IMR-90 (cell line): ENCODE measurements at regions not wholly inside any gene's neighbourhood (a gene's known extent, or its start where the extent isn't known, plus 50 kb on each side); places are given as distances from the start of the nearest gene placed in this dataset.

Experiments
- ATAC-seq: fragments of 200-7000 bp; cut with Tn5 transposase; 2 replicates; pipeline ENCODE4 v1.9.1; 2020; ENCODE audit warnings: low read depth, mild to moderate bottlenecking, moderate library complexity
- BruUV-seq: library from RNA; stranded (reverse); fragments of 400-500 nt; replicated peaks from 2 replicates; lab custom pipeline; 2021; lab: Mats Ljungman, UMichigan
- CTCF ChIA-PET: fragments of 300-600 bp; formaldehyde crosslinking; extraction: SDS; loops from one replicate; lab custom pipeline; 2021; ENCODE audit warnings: antibody characterized with exemption; lab: Yijun Ruan, JAX
- POLR2A ChIA-PET: fragments of 300-600 bp; sonication (Branson Sonifier 250); formaldehyde crosslinking; loops from one replicate; lab custom pipeline; 2022; ENCODE audit warnings: antibody characterized with exemption; ENCODE audit not compliant: unreplicated experiment; lab: Charles Lee
- DNase-seq: peaks from one replicate; pipeline ENCODE4 v3.0.0; 2013
- H2AFZ ChIP-seq: replicated peaks from 2 replicates; pipeline ENCODE3; 2013; ENCODE audit warnings: low read length, mild to moderate bottlenecking; ENCODE audit not compliant: poor library complexity
- H2AK5ac ChIP-seq: 2 replicates; pipeline ENCODE4 v1.6.1; 2013; ENCODE audit warnings: low read depth, low read length, inconsistent platforms
- H2AK9ac ChIP-seq: replicated peaks from 2 replicates; pipeline ENCODE3; 2013; ENCODE audit warnings: mild to moderate bottlenecking, low read depth, low read length, moderate library complexity; ENCODE audit not compliant: poor library complexity
- H2BK120ac ChIP-seq: 2 replicates; pipeline ENCODE4 v1.6.1; 2013; ENCODE audit warnings: low read depth, low read length, inconsistent platforms
- H2BK15ac ChIP-seq: 3 replicates; pipeline ENCODE4 v1.6.1; 2013; ENCODE audit warnings: low read depth, low read length, inconsistent platforms
- H2BK20ac ChIP-seq: 2 replicates; pipeline ENCODE4 v1.6.1; 2013; ENCODE audit warnings: low read depth, mild to moderate bottlenecking, inconsistent platforms, low read length, moderate library complexity
- H2BK5ac ChIP-seq: 2 replicates; pipeline ENCODE4 v1.6.1; 2013; ENCODE audit warnings: mild to moderate bottlenecking, low read depth, low read length, inconsistent platforms; ENCODE audit not compliant: poor library complexity, severe bottlenecking
- H3K14ac ChIP-seq: replicated peaks from 2 replicates; pipeline ENCODE4 v1.6.1; 2013; ENCODE audit warnings: low read depth, low read length, inconsistent platforms
- H3K18ac ChIP-seq: 2 replicates; pipeline ENCODE4 v1.6.1; 2013; ENCODE audit warnings: low read depth, low read length, control low read depth
- H3K23ac ChIP-seq: 2 replicates; pipeline ENCODE4 v1.6.1; 2013; ENCODE audit warnings: low read depth, low read length, inconsistent platforms
- H3K27ac ChIP-seq: 2 replicates; pipeline ENCODE4 v1.5.1; 2013; ENCODE audit warnings: mild to moderate bottlenecking, control low read depth, low read length; ENCODE audit not compliant: insufficient read depth
- H3K27me3 ChIP-seq: 2 replicates; pipeline ENCODE4 v1.6.1; 2013; ENCODE audit warnings: low read length; ENCODE audit not compliant: control insufficient read depth, insufficient read depth
- H3K36me3 ChIP-seq: 2 replicates; pipeline ENCODE4 v1.6.1; 2013; ENCODE audit warnings: low read length, mixed read lengths; ENCODE audit not compliant: control insufficient read depth, insufficient read depth
- H3K4ac ChIP-seq: 2 replicates; pipeline ENCODE4 v1.6.1; 2013; ENCODE audit warnings: low read depth, low read length, inconsistent platforms
- H3K4me1 ChIP-seq: 2 replicates; pipeline ENCODE4 v1.6.1; 2013; ENCODE audit warnings: low read length, mixed read lengths; ENCODE audit not compliant: control insufficient read depth, insufficient read depth
- H3K4me2 ChIP-seq: 2 replicates; pipeline ENCODE4 v1.6.1; 2013; ENCODE audit warnings: low read depth, mild to moderate bottlenecking, control low read depth, low read length, moderate library complexity
- H3K4me3 ChIP-seq: 2 replicates; pipeline ENCODE4 v1.5.1; 2013; ENCODE audit warnings: low read depth, mild to moderate bottlenecking, control low read depth, low read length, moderate library complexity; ENCODE audit not compliant: insufficient read depth
- H3K56ac ChIP-seq: 2 replicates; pipeline ENCODE4 v1.6.1; 2013; ENCODE audit warnings: low read length, inconsistent platforms; ENCODE audit not compliant: insufficient read depth; ENCODE audit errors: extremely low read depth
- H3K79me1 ChIP-seq, 2 experiments: 2 replicates each; pipeline ENCODE4 v1.6.1; 2013; ENCODE audit warnings: low read length in 2 of 2, inconsistent platforms in 1 of 2, low read depth in 1 of 2
- H3K9ac ChIP-seq: 2 replicates; pipeline ENCODE4 v1.6.1; 2013; ENCODE audit warnings: low read depth, low read length, control low read depth
- H3K9me1 ChIP-seq: 2 replicates; pipeline ENCODE4 v1.6.1; 2013; ENCODE audit warnings: low read length, inconsistent platforms; ENCODE audit not compliant: insufficient read depth
- H3K9me3 ChIP-seq: 2 replicates; pipeline ENCODE4 v1.6.1; 2013; ENCODE audit warnings: low read length; ENCODE audit not compliant: control insufficient read depth, insufficient read depth
- H4K20me1 ChIP-seq: 2 replicates; pipeline ENCODE4 v1.6.1; 2013; ENCODE audit warnings: low read length, inconsistent platforms; ENCODE audit not compliant: insufficient read depth
- H4K5ac ChIP-seq: 2 replicates; pipeline ENCODE4 v1.6.1; 2013; ENCODE audit warnings: mild to moderate bottlenecking, low read depth, low read length, control low read depth
- H4K8ac ChIP-seq, 2 experiments: 2 replicates each; pipeline ENCODE4 v1.6.1; 2013; ENCODE audit warnings: low read depth in 2 of 2, low read length in 2 of 2, control low read depth in 1 of 2, inconsistent platforms in 1 of 2
- H4K91ac ChIP-seq: 2 replicates; pipeline ENCODE4 v1.6.1; 2013; ENCODE audit warnings: low read depth, low read length, inconsistent platforms; ENCODE audit not compliant: insufficient read depth
- BHLHE40 ChIP-seq: fragments of 150-350 bp; IDR thresholded peaks from 2 replicates; pipeline ENCODE4 v1.6.1; 2016; ENCODE audit warnings: mild to moderate bottlenecking, low read depth, low read length
- CEBPB ChIP-seq: IDR thresholded peaks from 2 replicates; pipeline ENCODE4 v1.6.1; 2012; ENCODE audit warnings: low read depth, low read length, improper control_type of control experiment
- CHD1 ChIP-seq: IDR thresholded peaks from 2 replicates; pipeline ENCODE4 v1.6.1; 2012; ENCODE audit warnings: low read depth, low read length, improper control_type of control experiment
- FOS ChIP-seq: fragments of 150-350 bp; IDR thresholded peaks from 2 replicates; pipeline ENCODE4 v1.6.1; 2016; ENCODE audit warnings: low read depth, low read length
- MAFK ChIP-seq: IDR thresholded peaks from 2 replicates; pipeline ENCODE4 v1.6.1; 2012; ENCODE audit warnings: low read depth, low read length, improper control_type of control experiment
- MAZ ChIP-seq: IDR thresholded peaks from 2 replicates; pipeline ENCODE4 v1.6.1; 2012; ENCODE audit warnings: low read depth, mild to moderate bottlenecking, low read length, improper control_type of control experiment, moderate library complexity, borderline replicate concordance
- MXI1 ChIP-seq: IDR thresholded peaks from 2 replicates; pipeline ENCODE4 v1.6.1; 2012; ENCODE audit warnings: low read depth, mild to moderate bottlenecking, low read length, moderate library complexity, borderline replicate concordance
- NFE2L2 ChIP-seq: fragments of 150-350 bp; IDR thresholded peaks from 2 replicates; pipeline ENCODE4 v1.6.1; 2016; ENCODE audit warnings: low read depth, mild to moderate bottlenecking, low read length
- POLR2A ChIP-seq: IDR thresholded peaks from 2 replicates; pipeline ENCODE4 v1.6.1; 2012; ENCODE audit warnings: mild to moderate bottlenecking, low read depth, low read length
- RAD21 ChIP-seq: IDR thresholded peaks from 2 replicates; pipeline ENCODE4 v1.6.1; 2012; ENCODE audit warnings: low read length, improper control_type of control experiment
- RCOR1 ChIP-seq: IDR thresholded peaks from 2 replicates; pipeline ENCODE4 v1.6.1; 2012; ENCODE audit warnings: mild to moderate bottlenecking, low read length, improper control_type of control experiment; ENCODE audit not compliant: insufficient replicate concordance
- RFX5 ChIP-seq: IDR thresholded peaks from 2 replicates; pipeline ENCODE4 v1.8.0; 2012; ENCODE audit warnings: low read depth, mild to moderate bottlenecking, low read length, moderate library complexity
- SMC3 ChIP-seq: fragments of 150-350 bp; IDR thresholded peaks from 2 replicates; pipeline ENCODE4 v1.6.1; 2016; ENCODE audit warnings: low read depth, mild to moderate bottlenecking, antibody characterized with exemption, low read length, moderate library complexity
- WGBS, 2 experiments: methylation state at CpG; one replicate each; pipeline versions ENCODE4 v1.1.5 to v1.1.7; 2013; ENCODE audit warnings: missing lambda C conversion rate in 2 of 2; ENCODE audit not compliant: insufficient read length in 1 of 2; ENCODE audit errors: extremely low coverage in 2 of 2; 5-methylcytosine and 5-hydroxymethylcytosine counted together
- dilution Hi-C: fragments of 300-500 bp; cut with HindIII; formaldehyde crosslinking; loops from one replicate; pipeline ENCODE4 v1.14.3; 2018; ENCODE audit warnings: low sequenced_read_pairs; ENCODE audit not compliant: unreplicated experiment
- in situ Hi-C: fragments of 300-500 bp; cut with MboI; formaldehyde crosslinking; loops from 3 replicates; pipeline ENCODE4 v1.14.3; 2019; ENCODE audit warnings: low sequenced_read_pairs, inconsistent platforms, mixed read lengths
- intact Hi-C: fragments of 100-400 bp; cut with micrococcal nuclease; formaldehyde crosslinking; loops from 2 replicates; pipeline ENCODE4 v1.10.0; 2022
- TF ChIP-seq, protein P1 (sequence below): fragments of 150-350 bp; IDR thresholded peaks from 2 replicates; pipeline ENCODE4 v1.6.1; 2016; ENCODE audit warnings: low read depth, mild to moderate bottlenecking, low read length, moderate library complexity, borderline replicate concordance
- TF ChIP-seq, protein P2 (sequence below): conservative IDR thresholded peaks from 2 replicates; pipeline ENCODE4 v1.5.1; 2012; ENCODE audit warnings: mild to moderate bottlenecking, low read depth, low read length, improper control_type of control experiment
- TF ChIP-seq, protein P3 (sequence below): fragments of 150-350 bp; IDR thresholded peaks from 2 replicates; pipeline ENCODE4 v1.6.1; 2017; ENCODE audit warnings: mild to moderate bottlenecking, antibody characterized with exemption, low read length, low read depth

DNA sequence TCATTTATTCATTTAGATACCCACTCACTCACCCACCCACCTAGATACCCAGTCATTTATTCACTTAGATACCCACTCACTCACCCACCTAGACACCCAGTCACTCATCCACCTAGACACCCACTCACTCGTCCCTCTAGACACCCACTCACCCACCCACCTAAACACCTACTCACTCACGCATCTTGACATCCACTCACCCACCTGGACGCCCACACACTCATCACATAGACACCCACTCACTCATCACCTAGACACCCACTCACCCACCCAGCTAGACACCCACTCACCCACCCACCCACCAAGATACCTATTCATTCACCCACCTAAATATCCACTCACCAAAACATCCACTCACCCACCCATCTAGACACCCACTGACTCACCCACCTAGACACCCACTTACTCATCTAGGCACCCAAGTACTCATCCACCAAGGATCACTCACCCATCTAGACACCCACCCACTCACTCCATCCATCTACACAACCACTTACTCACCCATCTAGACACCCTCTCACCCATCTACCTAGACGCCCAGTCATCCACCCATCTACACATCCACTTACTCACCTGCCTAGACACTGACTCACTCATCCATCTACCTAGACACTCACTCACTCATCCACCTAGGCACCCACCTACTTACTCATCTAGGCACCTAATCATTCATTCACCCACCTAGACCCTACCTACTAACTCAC lies 723.7 kb upstream of the RAB6C start:
- no peak overlapping the region for H3K4me2 ChIP-seq
- H3K27ac ChIP-seq: no peak overlapping the region
- POLR2A ChIA-PET: no interaction called here
- no peak overlapping the region for H2AK9ac ChIP-seq
- no peak overlapping the region for H3K9ac ChIP-seq
- no peaks in the 10 kb centered on the region for H3K79me1 ChIP-seq
- ATAC-seq: no peak
- H2BK5ac ChIP-seq: no peak overlapping the region
- H2BK20ac ChIP-seq: no peak overlapping the region
- DNase-seq: no peak
- H4K20me1 ChIP-seq: no peaks in the 10 kb centered on the region
- no peak overlapping the region for H2BK120ac ChIP-seq
- H3K9me1 ChIP-seq: no peaks in the 10 kb centered on the region
- H2AFZ ChIP-seq: no peak overlapping the region
- H3K4ac ChIP-seq: no peak overlapping the region
- H4K8ac ChIP-seq: no peak overlapping the region
- no peak overlapping the region for H4K5ac ChIP-seq
- no peak overlapping the region for H2BK15ac ChIP-seq
- no peak overlapping the region for H3K18ac ChIP-seq
- no peak overlapping the region for H3K23ac ChIP-seq
- dilution Hi-C loops (no loop called here), intact Hi-C loops (no loop called here), in situ Hi-C loops (no loop called here)
- H2AK5ac ChIP-seq: no peak overlapping the region
- CTCF ChIA-PET: no interaction called here
- no peak overlapping the region for H3K14ac ChIP-seq
- no peaks in the 10 kb centered on the region for H3K4me1 ChIP-seq
- no TSS peak for BruUV-seq
- no peaks in the 10 kb centered on the region for H3K36me3 ChIP-seq
- no peak overlapping the region for H3K4me3 ChIP-seq
- TF ChIP-seq CHD1 (no peak), MXI1 (no peak), CEBPB (no peak), SMC3 (no peak), RFX5 (no peak), MAFK (no peak), FOS (no peak), RAD21 (no peak), RCOR1 (no peak), MAZ (no peak), NFE2L2 (no peak), POLR2A (no peak), BHLHE40 (no peak)
- TF ChIP-seq, protein P1, sequence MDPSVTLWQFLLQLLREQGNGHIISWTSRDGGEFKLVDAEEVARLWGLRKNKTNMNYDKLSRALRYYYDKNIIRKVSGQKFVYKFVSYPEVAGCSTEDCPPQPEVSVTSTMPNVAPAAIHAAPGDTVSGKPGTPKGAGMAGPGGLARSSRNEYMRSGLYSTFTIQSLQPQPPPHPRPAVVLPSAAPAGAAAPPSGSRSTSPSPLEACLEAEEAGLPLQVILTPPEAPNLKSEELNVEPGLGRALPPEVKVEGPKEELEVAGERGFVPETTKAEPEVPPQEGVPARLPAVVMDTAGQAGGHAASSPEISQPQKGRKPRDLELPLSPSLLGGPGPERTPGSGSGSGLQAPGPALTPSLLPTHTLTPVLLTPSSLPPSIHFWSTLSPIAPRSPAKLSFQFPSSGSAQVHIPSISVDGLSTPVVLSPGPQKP: no peak
- TF ChIP-seq, protein P2, sequence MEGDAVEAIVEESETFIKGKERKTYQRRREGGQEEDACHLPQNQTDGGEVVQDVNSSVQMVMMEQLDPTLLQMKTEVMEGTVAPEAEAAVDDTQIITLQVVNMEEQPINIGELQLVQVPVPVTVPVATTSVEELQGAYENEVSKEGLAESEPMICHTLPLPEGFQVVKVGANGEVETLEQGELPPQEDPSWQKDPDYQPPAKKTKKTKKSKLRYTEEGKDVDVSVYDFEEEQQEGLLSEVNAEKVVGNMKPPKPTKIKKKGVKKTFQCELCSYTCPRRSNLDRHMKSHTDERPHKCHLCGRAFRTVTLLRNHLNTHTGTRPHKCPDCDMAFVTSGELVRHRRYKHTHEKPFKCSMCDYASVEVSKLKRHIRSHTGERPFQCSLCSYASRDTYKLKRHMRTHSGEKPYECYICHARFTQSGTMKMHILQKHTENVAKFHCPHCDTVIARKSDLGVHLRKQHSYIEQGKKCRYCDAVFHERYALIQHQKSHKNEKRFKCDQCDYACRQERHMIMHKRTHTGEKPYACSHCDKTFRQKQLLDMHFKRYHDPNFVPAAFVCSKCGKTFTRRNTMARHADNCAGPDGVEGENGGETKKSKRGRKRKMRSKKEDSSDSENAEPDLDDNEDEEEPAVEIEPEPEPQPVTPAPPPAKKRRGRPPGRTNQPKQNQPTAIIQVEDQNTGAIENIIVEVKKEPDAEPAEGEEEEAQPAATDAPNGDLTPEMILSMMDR: no peak
- TF ChIP-seq, protein P3, sequence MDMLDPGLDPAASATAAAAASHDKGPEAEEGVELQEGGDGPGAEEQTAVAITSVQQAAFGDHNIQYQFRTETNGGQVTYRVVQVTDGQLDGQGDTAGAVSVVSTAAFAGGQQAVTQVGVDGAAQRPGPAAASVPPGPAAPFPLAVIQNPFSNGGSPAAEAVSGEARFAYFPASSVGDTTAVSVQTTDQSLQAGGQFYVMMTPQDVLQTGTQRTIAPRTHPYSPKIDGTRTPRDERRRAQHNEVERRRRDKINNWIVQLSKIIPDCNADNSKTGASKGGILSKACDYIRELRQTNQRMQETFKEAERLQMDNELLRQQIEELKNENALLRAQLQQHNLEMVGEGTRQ: no peak
- 46% methylated on average over 3 of the region's 4 CpGs; no CpG with 5 or more reads in 1 of the 2 experiments for WGBS, 2 experiments
- no peaks in the 10 kb centered on the region for H3K27me3 ChIP-seq
- H4K91ac ChIP-seq: no peak overlapping the region
- no peak overlapping the region for H3K56ac ChIP-seq
- H3K9me3 ChIP-seq: peaks cover 14% of the 10 kb centered on the region
